ENCODE measurements at regions not wholly inside any gene's neighbourhood (a gene's known extent, or its start where the extent isn't known, plus 50 kb on each side); places are given as distances from the start of the nearest gene placed in this dataset.

DNA sequence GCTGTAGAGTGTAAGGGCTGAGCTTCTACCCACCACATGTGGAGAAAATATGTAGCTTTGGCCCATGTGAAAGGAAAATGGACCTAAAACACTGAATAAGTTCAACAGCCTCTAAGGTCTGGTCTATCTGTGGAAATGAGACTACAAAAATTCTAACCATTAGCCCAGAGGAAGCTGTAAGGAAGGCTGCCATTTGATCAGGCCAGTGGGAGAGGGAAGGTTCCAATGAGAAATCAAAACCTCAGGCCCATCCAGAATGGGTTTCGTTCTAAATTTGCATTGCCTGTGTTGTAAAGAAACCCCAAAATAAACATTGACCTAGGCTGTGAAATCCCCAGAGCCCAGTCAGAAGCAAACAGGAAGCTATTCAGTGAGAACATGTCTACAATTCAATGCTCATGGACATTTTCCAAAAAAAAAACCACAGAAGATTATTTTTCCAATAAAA is 320.4 kb upstream of the SLC7A11 start:
- no peak for DNase-seq (ENCODE audit: low read depth)

DNA sequence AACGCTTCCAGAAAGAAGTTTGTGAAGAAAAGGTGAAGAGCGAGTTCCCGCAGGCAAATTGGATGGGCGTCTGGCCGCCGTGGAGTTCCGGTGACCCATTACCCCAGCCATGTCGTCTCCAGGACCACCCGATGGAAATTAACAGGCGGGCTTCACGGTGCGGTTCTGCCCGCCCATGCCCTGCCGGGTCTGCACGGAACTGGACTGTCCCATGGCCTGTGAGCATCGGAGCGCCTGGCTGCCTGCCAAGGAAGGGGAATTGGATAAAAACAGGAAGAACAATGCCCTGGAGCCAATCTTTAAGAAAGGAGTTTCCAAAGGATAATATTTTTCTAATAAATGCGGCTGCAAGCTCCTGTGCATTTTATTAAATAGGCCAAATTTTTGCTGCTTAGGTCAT is 319.8 kb upstream of the SLC7A11 start:
- no peak for DNase-seq (ENCODE audit: low read depth)

DNA sequence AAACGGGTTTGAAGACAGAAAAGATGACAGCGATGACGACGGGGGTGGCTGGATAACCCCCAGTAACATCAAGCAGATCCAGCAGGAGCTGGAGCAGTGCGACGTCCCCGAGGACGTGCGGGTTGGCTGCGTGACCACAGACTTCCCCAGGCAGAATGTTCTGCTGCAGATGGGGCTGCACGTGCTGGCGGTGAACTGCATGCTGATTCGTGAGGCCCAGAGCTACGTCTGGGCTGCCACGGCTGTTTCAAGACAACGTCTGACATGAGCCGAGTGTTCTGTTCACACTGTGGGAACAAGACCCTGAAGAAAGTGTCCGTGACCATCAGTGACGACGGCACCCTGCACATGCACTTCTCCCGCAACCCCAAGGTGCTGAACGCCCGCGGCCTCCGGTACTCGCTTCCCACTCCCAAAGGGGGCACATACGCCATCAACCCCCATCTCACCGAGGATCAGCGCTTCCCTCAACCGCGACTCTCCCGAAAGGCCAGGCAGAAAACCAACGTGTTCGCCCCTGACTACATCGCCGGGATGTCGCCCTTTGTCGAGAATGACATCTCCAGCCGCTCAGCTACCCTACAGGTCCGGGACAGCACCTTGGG is 319.2 kb upstream of the SLC7A11 start:
- DNase-seq (ENCODE audit: low read depth), result no peak

- no peak for DNase-seq (ENCODE audit: low read depth)
These were observed 318.3 kb upstream of the SLC7A11 start for GRCh38 chr4:138560448-138560847.

GRCh38 chr4:138558886-138559285 is 316.7 kb upstream of the SLC7A11 start:
- DNase-seq (ENCODE audit: low read depth), result no peak

DNA sequence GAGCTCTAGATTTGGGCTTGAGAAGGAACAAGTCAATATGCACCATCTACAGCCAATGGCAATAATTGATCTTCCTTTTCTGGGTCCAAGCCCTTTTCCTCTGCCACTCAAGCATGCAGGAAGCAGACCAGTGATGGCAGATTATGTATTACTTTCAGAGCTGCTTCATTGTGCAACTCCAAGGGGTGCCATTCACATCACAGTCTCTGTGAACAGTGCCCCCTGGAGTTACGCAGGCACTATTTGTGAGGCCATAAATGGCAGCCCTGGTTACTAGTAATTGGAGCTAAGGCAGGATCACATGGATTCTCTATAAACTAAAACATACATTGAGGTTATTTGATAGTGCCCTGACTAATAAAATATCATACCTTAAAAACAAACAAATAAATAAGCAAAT is 313.4 kb upstream of the SLC7A11 start:
- DNase-seq (ENCODE audit: low read depth), result no peak

- no peak for DNase-seq (ENCODE audit: low read depth)
These were observed 313.0 kb upstream of the SLC7A11 start for GRCh38 chr4:138555108-138555507.

- no peak for DNase-seq (ENCODE audit: low read depth)
These were observed 311.1 kb upstream of the SLC7A11 start for GRCh38 chr4:138553001-138553845.

GRCh38 chr4:138542191-138542776 is 300.1 kb upstream of the SLC7A11 start:
- no peak for DNase-seq (ENCODE audit: low read depth)

DNA sequence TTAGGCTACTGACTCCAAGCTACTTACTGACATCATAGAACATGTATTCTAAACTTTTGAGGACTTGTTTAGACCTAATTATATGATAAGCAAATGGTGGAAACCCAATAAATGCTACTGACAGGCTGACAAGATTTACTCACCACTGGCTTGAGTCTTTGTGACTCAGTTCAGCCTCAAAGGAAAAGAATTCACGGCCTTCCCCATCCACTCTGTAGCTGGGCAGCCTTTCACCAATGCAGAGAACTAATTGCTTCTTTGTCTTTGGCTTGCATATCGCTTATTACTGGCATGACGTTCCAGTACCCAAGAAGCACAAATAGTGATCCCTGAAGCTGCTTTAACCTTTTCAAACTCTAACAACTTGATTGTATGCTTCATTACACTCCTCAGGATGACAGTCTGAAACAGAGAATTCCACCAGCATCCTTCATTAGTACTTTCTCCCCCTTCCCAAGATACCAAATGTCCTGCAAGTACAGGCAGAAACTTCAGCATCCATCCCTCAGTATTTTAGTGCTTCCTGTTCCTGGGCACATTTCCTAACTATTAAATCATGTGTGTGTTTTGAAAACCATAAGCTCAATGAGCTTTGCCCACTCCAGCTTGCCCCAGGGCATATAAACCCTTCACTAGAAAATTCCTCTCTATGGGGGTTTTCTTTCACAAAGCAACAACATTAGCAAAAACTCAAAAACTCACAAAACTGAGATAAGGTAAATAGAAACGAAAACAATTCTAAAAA is 298.1 kb upstream of the SLC7A11 start:
- no peak for DNase-seq (ENCODE audit: low read depth)

DNA sequence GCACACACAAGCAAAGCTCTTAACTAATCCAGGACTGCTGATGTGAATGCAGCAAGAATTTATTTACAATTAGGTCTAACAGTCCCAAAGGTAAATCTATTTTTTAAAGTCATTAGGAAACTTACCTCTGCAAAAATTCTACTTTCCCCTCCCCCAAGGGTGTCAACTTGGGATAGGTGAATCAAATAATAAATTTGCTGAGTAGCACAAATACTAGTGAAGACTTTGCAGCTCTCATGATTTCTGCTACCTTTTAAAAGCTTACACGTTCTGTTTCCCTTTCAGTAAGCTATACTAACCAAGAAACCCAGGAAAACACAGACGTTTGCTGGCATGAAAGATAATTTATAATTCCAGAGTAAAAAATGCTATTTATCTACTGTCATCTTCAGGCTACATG is 296.6 kb upstream of the SLC7A11 start:
- DNase-seq (ENCODE audit: low read depth), result no peak

DNA sequence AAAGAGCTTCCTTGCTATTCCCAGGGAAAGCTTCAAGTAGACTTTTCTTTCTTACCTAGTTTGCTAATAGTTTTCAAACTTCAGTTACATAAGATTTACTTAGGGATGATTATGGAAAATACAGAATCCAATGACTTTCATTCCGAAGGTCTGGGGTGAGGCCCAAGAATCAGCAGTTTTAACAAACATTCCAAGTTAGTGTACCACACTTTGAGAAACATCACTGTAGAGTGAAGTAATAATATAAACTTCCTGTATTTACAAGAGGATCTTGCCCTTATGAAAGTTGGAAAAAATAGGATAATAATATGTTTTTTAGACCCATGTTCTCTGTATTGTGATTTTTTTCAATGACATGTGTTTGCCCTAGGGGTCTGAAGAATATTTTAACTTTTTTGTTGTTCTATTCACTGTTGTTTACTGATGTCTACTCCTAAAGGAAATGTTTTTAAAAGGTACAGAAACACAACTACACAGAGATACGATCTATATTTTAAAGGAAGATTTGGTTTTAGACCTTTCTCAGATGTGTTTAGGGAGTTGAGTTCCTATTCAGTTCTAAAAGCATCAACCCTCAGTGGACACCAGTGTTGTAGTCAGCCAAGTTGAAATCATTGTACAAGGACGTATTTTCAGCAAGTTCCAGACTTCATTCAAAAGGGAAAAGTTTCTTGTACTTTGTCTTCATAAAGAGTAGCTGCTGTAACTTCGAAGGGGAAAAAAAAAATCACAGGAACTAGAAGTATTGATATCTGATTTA is 295.8 kb upstream of the SLC7A11 start:
- DNase-seq (ENCODE audit: low read depth), result no peak

DNA sequence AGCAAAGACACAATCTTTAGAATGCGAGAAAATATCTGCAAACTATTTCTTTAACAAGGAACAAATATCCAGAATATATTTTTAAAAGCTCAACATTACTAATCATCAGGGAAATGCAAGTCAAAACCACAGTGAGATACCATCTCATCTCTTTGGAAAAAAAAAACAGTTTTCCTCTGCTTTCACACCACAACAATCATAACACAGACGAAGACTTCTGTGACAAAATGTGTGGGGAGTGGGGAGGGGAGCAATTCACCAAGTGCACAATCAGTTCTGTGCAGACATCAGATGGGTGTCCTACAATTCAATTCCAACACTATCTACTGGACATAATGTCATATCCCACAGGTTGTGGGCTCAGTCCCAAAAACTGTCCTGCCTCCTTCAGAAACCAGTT is 293.2 kb upstream of the SLC7A11 start:
- no peak for DNase-seq (ENCODE audit: low read depth)

- DNase-seq (ENCODE audit: low read depth), result no peak
These were observed 280.2 kb upstream of the SLC7A11 start for GRCh38 chr4:138522366-138522765.

GRCh38 chr4:138521809-138522208 is 279.7 kb upstream of the SLC7A11 start:
- DNase-seq (ENCODE audit: low read depth), result no peak

GRCh38 chr4:138519436-138519835 is 277.3 kb upstream of the SLC7A11 start:
- DNase-seq (ENCODE audit: low read depth), result no peak

DNA sequence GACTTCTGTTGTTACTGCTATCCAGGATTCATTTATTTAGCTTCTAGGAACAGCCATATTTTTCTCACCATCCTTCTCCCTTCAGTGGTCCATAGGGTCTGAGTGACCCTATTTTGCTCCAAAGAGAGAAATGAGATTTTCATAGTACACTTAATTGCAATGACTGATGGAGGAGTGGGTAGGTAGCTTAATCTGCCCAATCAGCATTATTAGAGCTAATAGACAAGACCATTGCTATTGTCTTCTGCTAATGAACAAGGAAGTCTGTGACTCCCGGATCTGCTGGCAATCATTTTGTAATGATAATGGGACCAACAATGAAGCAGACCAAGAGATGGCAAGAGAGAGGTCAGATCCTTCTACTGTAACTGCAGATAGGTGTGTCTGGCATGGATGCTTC is 271.4 kb upstream of the SLC7A11 start:
- DNase-seq (ENCODE audit: low read depth), result no peak

- DNase-seq (ENCODE audit: low read depth), result no peak
These were observed 270.6 kb upstream of the SLC7A11 start for GRCh38 chr4:138512756-138513155.

DNA sequence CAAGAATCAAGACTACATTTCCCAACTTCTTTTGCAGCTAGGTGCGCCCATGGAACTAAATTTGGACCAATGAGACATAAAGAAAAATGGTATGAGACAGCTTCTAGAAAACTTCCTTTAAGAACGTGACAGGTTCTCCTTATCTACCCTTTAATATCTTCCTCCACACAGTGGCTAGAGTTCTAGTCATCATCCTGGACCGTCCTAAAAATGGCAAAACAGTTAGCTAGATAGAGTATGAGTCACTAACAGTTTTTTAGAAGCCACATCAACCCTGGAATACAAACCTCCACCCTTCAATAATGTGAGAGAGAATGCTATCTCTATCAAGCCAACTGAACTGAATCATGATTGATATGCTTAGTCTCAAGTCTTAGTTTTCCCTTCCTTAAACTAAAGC is 267.9 kb upstream of the SLC7A11 start:
- DNase-seq (ENCODE audit: low read depth), result no peak

- no peak for DNase-seq (ENCODE audit: low read depth)
These were observed 267.2 kb upstream of the SLC7A11 start for GRCh38 chr4:138509346-138509745.

GRCh38 chr4:138507522-138507921 is 265.4 kb upstream of the SLC7A11 start:
- DNase-seq (ENCODE audit: low read depth), result no peak

DNA sequence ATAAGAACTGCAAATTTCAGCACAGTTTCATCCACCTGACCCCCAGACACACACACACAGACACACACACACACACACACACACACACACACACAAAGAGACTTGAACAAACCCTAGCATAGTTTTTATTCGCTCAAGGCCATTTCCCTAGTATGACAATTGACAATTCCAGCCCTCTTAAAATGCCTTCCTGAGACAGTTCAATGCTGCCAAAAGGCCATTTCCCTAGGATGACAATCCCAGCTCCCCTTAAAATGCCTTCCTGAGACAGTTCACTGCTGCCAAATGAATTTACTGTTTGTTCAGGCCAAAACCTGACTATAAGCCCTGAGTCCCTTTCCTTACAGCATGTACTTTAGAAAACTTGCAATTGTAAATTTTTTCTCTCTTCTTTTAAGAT is 259.5 kb upstream of the SLC7A11 start:
- no peak for DNase-seq (ENCODE audit: low read depth)

Measured in activated T-helper 1 cell treated with Interleukin-2 at 50 U/mL for 16 hours (primary cell).